ENCODE measurements at regions not wholly inside any gene's neighbourhood (a gene's known extent, or its start where the extent isn't known, plus 50 kb on each side); places are given as distances from the start of the nearest gene placed in this dataset.

DNA sequence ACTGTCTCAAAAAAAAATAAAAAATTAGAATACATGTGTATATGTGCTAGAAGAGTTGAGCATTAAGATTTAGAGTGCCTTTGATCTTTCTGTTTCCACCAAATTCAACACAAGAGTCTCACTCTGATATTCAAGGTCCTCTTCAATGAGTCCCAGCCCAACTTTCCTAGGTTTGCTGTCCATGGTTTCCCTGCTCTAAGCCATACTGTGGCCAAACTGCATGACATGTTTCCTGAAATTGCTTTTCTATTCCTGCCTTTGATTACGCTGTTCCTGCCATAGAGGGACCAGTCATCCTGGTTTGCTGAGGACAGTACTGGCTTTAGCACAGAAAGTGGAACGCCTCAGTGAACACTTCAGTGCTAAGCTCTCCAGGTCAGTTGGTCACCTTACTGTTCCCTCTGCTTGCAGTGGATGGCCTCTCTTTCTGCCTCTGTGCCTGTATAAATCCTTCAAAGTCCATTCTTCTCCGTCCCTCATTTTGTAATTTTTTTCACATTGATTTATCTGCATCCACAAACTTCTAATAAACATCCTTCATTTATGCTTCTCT, 305.9 kb upstream of the PROX1 start:
- TF ChIP-seq POLR2AphosphoS5 (IDR thresholded peaks at IDR 0.05) (no peak), POLR2A (IDR thresholded peaks at IDR 0.05) (no peak)
- TF ChIP-seq, protein P1, sequence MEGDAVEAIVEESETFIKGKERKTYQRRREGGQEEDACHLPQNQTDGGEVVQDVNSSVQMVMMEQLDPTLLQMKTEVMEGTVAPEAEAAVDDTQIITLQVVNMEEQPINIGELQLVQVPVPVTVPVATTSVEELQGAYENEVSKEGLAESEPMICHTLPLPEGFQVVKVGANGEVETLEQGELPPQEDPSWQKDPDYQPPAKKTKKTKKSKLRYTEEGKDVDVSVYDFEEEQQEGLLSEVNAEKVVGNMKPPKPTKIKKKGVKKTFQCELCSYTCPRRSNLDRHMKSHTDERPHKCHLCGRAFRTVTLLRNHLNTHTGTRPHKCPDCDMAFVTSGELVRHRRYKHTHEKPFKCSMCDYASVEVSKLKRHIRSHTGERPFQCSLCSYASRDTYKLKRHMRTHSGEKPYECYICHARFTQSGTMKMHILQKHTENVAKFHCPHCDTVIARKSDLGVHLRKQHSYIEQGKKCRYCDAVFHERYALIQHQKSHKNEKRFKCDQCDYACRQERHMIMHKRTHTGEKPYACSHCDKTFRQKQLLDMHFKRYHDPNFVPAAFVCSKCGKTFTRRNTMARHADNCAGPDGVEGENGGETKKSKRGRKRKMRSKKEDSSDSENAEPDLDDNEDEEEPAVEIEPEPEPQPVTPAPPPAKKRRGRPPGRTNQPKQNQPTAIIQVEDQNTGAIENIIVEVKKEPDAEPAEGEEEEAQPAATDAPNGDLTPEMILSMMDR (IDR thresholded peaks at IDR 0.05): no peak
- no peak for DNase-seq (ENCODE audit: low spot score in 2 of 2)
- no peaks in the 10 kb centered on the region for H3K27me3 ChIP-seq
- no peaks in the 10 kb centered on the region for H3K36me3 ChIP-seq
- no peak overlapping the region for H3K27ac ChIP-seq
- intact Hi-C loops (cut with DNase I; ENCODE audit: low total_unique reads): no loop called here
- H3K4me3 ChIP-seq: no peak overlapping the region
- no peaks in the 10 kb centered on the region for H3K9me3 ChIP-seq
- H3K4me1 ChIP-seq: no peaks in the 10 kb centered on the region

DNA sequence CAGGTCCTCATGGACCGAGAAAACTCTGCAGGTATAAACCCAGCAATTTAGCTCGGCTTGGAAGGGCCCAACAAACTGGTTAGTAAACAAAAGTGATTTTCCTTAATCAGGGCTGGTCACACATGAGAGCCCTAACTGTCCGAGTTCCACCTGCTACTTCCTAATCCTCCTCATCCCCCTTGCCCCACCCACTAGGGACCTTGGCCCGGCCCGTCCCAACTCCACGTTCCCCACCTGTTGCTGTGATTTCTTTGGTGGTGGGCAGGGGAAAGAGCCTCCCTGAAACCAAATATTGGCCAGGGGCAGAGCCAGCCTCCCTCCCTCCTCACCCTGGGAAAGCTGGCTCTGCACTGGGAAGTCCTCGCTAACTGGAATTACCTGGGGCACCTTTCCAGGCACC, 304.2 kb upstream of the PROX1 start:
- Histone ChIP-seq H3K9me3 (no peaks in the 10 kb centered on the region), H3K4me1 (no peaks in the 10 kb centered on the region), H3K36me3 (no peaks in the 10 kb centered on the region), H3K27ac (no peak overlapping the region), H3K27me3 (no peaks in the 10 kb centered on the region), H3K4me3 (no peak overlapping the region)
- DNase-seq (ENCODE audit: low spot score in 2 of 2): no peak
- intact Hi-C loops (cut with DNase I; ENCODE audit: low total_unique reads): no loop called here
- TF ChIP-seq POLR2A (IDR thresholded peaks at IDR 0.05) (no peak), POLR2AphosphoS5 (IDR thresholded peaks at IDR 0.05) (no peak)
- TF ChIP-seq, protein P1 (IDR thresholded peaks at IDR 0.05): no peak

DNA sequence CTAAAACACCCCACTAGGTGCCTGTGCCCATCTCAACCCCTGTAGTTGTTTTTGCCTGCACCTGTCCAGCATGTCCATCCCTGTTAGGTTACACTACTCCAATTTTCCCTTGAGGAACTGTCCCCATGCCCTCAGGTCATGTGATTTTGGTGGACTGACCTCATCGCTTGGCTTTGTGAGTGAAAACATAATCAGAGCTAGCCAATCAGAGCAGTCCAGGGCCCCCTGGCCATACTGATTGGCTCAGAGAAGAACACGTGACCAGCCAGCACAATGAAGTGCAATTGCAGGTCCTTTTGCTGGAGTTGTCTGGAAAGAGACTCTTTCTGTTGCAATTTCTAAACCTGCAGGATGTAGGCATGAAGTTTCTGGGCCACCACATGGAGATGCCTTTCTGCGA, 303.3 kb upstream of the PROX1 start:
- Histone ChIP-seq H3K9me3 (no peaks in the 10 kb centered on the region), H3K27me3 (no peaks in the 10 kb centered on the region), H3K27ac (no peak overlapping the region), H3K4me3 (no peak overlapping the region), H3K4me1 (no peaks in the 10 kb centered on the region), H3K36me3 (no peaks in the 10 kb centered on the region)
- intact Hi-C loops (cut with DNase I; ENCODE audit: low total_unique reads): no loop called here
- no peak for DNase-seq (ENCODE audit: low spot score in 2 of 2)
- TF ChIP-seq, protein P1 (IDR thresholded peaks at IDR 0.05): no peak
- no peak for TF ChIP-seq POLR2AphosphoS5 (IDR thresholded peaks at IDR 0.05)
- no peak for TF ChIP-seq POLR2A (IDR thresholded peaks at IDR 0.05)

DNA sequence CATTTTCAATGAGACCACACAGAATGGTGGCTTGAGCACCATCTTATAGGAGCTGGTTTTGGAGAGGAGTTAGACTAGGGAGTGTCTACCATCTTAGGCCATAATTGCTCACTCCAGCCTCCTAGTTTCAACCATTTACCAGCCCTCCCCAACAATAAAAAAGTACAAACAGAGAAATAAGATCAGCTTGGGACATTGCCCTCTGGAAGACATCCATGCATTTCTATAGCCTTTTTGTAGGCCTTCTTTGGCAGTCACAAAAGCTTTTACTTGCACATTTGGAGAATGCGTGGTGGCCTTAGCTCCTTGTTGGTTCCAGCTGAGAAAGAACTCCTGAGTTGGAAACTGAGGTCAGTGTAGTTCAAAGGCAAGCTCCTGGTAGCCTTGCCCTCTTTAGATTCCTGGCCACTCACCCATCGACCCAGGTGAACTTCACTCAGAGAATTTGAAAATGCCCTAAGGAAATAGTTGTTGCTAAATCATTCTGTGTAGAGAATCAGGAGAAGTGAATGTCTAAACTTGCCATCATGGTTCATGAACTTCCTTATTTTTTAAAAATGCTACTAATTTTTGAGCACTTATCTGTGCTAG, 301.7 kb upstream of the PROX1 start:
- H3K27ac ChIP-seq: peak overlapping the region in 1 of 2 donors; percentile 11
- no peaks in the 10 kb centered on the region for H3K4me1 ChIP-seq
- no peak for TF ChIP-seq POLR2A (IDR thresholded peaks at IDR 0.05)
- no peak for TF ChIP-seq POLR2AphosphoS5 (IDR thresholded peaks at IDR 0.05)
- TF ChIP-seq, protein P1 (IDR thresholded peaks at IDR 0.05): no peak
- H3K36me3 ChIP-seq: no peaks in the 10 kb centered on the region
- no peak for DNase-seq (ENCODE audit: low spot score in 2 of 2)
- no peaks in the 10 kb centered on the region for H3K27me3 ChIP-seq
- intact Hi-C loops (cut with DNase I; ENCODE audit: low total_unique reads): no loop called here
- no peaks in the 10 kb centered on the region for H3K9me3 ChIP-seq
- H3K4me3 ChIP-seq: no peak overlapping the region

DNA sequence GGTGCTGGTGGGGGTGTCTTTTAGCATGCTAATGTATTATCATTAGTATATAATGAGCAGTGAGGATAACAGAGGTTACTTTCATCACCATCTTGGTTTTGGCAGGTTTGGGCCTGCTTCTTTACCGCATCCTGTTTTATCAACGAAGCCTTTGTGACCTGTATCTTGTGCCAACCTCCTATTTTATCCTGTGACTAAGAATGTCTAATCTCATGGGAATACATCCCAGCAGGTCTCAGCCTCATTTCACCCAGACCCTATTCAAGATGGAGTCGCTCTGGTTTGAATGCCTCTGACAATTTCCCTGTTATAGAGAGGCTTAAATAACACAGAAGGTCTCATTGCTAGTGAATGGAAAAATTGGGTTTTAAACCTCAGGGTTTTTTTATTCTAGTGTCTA, 300.8 kb upstream of the PROX1 start:
- H3K27ac ChIP-seq: peak overlapping the region; percentile 11 to 32
- no peaks in the 10 kb centered on the region for H3K27me3 ChIP-seq
- DNase-seq (ENCODE audit: low spot score in 2 of 2): no peak
- no peaks in the 10 kb centered on the region for H3K36me3 ChIP-seq
- no peaks in the 10 kb centered on the region for H3K4me1 ChIP-seq
- TF ChIP-seq POLR2A (IDR thresholded peaks at IDR 0.05): no peak
- TF ChIP-seq POLR2AphosphoS5 (IDR thresholded peaks at IDR 0.05): no peak
- TF ChIP-seq, protein P1 (IDR thresholded peaks at IDR 0.05): no peak
- no peaks in the 10 kb centered on the region for H3K9me3 ChIP-seq
- H3K4me3 ChIP-seq: no peak overlapping the region
- intact Hi-C loops (cut with DNase I; ENCODE audit: low total_unique reads): no loop called here
